GM06990 (cell line): ENCODE measurements at regions not wholly inside any gene's neighbourhood (a gene's known extent, or its start where the extent isn't known, plus 50 kb on each side); places are given as distances from the start of the nearest gene placed in this dataset.

Experiments
- DNase-seq: peaks from one replicate; pipeline ENCODE4 v3.0.0-alpha.2; 2011; ENCODE audit not compliant: insufficient read length; ENCODE audit errors: extremely low read depth
- H3K27me3 ChIP-seq: replicated peaks from 2 replicates; pipeline ENCODE4 v1.6.0; 2011; ENCODE audit warnings: low read length; ENCODE audit not compliant: control insufficient read depth, insufficient read depth
- H3K36me3 ChIP-seq: 2 replicates; pipeline ENCODE4 v1.5.1; 2011; ENCODE audit warnings: low read length; ENCODE audit not compliant: control insufficient read depth, insufficient read depth
- H3K4me3 ChIP-seq: replicated peaks from 2 replicates; pipeline ENCODE4 v1.5.1; 2011; ENCODE audit warnings: low read depth, mild to moderate bottlenecking, control low read depth, low read length
- TF ChIP-seq, protein P1 (sequence below): IDR thresholded peaks from 2 replicates; pipeline ENCODE4 v1.5.1; 2011; ENCODE audit warnings: low read length, control low read depth, mild to moderate bottlenecking, inconsistent platforms; ENCODE audit not compliant: insufficient read depth, poor library complexity, severe bottlenecking

DNA sequence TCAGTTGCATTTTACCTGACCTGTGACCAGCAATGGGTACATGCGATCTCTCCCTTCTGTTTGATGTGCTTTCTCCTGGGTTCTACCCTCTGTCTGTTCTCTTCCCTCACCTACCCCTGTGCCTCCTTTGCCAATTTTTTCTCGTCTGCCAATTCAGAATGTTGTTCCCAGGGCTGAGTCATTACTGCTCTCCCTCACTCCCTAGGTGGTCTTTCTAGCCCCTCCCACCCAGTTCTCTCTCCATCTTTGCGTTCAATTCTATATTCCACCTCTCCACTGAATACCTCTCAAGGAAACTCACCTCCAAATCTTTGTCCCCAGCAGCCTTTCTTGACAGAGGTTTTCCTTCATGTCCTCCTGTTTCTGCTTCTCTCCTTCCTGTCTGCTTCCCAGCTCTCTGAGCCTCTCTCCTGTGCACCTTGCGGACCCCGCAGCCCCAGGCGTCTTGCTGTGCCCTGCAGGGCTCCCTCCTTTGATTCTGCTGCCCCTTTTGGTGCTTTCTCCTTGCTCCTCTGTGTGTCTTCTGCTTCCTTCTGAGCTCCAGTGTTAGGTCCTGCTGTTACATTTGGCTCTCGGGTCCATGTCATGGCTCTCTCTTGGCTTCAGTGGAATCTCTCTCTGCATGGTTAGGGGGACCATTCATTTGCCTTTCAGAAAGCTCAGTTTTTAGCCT is 398.2 kb upstream of the TPM1 start:
- H3K36me3 ChIP-seq: no peaks in the 10 kb centered on the region
- DNase-seq: no peak
- TF ChIP-seq, protein P1, sequence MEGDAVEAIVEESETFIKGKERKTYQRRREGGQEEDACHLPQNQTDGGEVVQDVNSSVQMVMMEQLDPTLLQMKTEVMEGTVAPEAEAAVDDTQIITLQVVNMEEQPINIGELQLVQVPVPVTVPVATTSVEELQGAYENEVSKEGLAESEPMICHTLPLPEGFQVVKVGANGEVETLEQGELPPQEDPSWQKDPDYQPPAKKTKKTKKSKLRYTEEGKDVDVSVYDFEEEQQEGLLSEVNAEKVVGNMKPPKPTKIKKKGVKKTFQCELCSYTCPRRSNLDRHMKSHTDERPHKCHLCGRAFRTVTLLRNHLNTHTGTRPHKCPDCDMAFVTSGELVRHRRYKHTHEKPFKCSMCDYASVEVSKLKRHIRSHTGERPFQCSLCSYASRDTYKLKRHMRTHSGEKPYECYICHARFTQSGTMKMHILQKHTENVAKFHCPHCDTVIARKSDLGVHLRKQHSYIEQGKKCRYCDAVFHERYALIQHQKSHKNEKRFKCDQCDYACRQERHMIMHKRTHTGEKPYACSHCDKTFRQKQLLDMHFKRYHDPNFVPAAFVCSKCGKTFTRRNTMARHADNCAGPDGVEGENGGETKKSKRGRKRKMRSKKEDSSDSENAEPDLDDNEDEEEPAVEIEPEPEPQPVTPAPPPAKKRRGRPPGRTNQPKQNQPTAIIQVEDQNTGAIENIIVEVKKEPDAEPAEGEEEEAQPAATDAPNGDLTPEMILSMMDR: no peak
- H3K27me3 ChIP-seq: no peaks in the 10 kb centered on the region
- H3K4me3 ChIP-seq: no peak overlapping the region

DNA sequence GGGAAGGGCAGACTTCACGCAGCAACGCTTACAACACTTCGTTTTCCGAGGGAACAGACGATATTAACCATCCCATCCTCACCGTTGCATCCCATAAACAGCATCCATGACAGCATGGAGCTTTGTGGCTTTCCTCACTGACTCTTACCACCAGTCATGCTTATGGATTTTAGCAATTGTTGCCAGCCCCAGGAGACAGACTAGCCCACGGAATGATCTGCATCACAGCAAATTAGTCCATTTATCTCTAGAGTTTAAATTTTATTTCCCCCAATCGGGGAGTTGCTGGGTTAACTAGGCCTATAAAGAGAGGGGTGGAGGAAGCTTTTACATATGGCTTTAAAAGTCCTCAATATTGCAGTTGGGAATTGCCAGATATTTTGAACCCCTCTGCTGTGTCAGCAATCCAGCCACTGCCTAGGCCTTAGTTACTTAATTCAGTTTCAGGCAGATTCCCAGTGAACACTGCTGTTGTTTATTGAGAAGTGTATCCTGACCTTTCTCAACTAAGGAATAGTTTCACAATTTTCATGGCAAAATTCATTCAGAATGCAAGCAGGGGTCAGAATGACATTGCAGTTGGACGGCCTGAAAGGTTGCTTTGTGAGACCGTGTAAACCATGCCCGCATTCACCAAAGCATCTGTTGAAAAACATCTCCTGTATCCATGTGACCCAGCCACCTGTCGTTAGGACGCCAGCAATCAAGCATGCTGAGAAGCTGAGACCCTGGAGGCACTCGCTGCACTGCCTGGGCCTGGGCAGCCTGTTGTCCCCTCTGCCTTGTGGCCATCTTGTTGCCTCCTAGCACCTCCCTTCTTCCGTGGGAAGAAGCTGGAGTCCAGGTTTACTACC is 397.4 kb upstream of the TPM1 start:
- H3K27me3 ChIP-seq: no peaks in the 10 kb centered on the region
- DNase-seq: no peak
- no peaks in the 10 kb centered on the region for H3K36me3 ChIP-seq
- no peak overlapping the region for H3K4me3 ChIP-seq
- TF ChIP-seq, protein P1: no peak

DNA sequence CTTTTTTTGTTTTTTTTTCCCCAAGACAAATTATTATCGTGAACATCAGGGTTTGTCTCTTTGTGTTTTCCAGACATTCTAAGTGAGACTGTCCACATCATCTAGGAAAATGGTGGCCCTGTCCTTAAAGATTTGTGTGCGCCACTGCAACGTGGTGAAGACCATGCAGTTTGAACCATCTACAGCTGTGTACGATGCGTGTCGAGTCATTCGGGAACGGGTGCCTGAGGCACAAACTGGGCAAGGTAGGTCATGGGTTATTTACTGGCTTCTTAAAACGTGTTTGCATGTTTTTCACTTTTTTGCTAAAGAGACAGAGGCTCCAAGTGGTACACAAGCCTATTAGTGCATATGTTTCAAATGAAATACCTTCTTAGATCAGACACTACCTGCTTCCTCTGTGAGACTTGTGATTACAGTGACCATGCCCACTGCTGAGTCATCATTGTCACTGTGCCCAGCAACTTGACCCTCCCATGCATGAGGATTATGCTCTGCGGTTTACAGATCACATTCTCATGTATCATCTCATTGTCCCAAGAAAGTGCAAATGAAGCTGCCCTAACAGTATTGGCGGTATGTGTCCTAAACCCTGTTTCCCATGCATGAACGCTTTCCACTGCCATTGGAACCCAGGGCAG is 395.2 kb upstream of the TPM1 start:
- TF ChIP-seq, protein P1: no peak
- H3K4me3 ChIP-seq: no peak overlapping the region
- no peaks in the 10 kb centered on the region for H3K27me3 ChIP-seq
- H3K36me3 ChIP-seq: no peaks in the 10 kb centered on the region
- DNase-seq: no peak

DNA sequence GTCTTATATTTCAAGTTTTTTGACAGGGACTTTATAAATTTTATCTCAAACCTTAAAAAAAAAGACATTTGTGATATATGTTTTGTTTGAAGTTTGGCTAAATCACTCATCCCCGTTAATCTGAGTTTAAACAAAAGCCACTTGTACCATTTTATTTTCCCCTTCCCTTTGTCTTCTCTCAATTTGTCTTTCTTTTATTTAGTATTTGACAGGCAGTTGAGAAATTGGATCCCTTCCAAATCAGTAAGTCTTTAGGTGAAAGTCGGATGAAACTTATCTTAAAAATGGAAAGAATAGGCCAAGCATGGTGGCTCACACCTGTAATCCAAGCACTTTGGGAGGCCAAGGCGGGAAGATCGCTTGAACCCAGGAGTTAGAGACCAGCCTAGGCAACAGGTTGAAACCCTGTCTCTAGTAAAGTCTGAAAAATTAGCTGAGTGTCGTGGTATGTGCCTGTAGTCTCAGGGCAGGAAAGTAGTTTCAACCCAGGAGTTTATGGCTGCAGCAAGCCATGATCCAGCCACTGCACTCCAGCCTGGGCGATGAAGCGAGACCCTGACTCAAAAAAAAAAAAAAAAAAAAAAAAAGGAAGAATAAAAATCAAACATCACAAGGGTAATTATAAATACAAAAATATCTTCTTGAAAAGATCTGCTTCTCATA is 394.6 kb upstream of the TPM1 start:
- no peak for DNase-seq
- H3K36me3 ChIP-seq: no peaks in the 10 kb centered on the region
- no peak overlapping the region for H3K4me3 ChIP-seq
- H3K27me3 ChIP-seq: no peaks in the 10 kb centered on the region
- TF ChIP-seq, protein P1: no peak

DNA sequence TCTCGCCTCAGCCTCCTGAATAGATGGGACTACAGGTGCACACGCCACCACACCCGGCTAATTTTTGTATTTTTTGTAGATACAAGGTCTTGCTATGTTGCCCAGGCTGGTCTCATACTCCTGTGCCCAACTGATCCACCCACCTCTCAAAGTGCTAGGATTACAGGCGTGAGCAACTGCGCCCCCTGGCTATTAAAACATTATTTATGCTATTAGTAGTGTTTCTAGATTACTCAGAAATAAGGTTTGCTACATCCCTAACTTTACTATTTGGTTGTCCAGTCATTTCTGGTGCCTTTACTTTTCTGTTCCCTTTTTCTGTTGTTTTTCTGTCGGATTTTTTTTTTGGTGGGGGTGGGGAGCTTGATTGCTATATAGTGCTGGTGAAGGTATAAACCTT is 393.6 kb upstream of the TPM1 start:
- DNase-seq: peak; percentile 37

More for the DNA sequence above, 393.6 kb upstream of the TPM1 start:
- Histone ChIP-seq H3K4me3 (no peak overlapping the region), H3K36me3 (no peaks in the 10 kb centered on the region), H3K27me3 (no peaks in the 10 kb centered on the region)
- TF ChIP-seq, protein P1: peak; percentile 53
